Femur (tissue), 1 donor: ENCODE measurements at regions not wholly inside any gene's neighbourhood (a gene's known extent, or its start where the extent isn't known, plus 50 kb on each side); places are given as distances from the start of the nearest gene placed in this dataset.
"Not testable (repeated sequence)": the region's sequence is repeated elsewhere in the genome, so short reads cannot be mapped to it uniquely, and the experiment has no call there.

ENCODE experiments used
- DNase-seq: peaks from one replicate; pipeline ENCODE4 v3.0.0-alpha.2; 2017

DNA sequence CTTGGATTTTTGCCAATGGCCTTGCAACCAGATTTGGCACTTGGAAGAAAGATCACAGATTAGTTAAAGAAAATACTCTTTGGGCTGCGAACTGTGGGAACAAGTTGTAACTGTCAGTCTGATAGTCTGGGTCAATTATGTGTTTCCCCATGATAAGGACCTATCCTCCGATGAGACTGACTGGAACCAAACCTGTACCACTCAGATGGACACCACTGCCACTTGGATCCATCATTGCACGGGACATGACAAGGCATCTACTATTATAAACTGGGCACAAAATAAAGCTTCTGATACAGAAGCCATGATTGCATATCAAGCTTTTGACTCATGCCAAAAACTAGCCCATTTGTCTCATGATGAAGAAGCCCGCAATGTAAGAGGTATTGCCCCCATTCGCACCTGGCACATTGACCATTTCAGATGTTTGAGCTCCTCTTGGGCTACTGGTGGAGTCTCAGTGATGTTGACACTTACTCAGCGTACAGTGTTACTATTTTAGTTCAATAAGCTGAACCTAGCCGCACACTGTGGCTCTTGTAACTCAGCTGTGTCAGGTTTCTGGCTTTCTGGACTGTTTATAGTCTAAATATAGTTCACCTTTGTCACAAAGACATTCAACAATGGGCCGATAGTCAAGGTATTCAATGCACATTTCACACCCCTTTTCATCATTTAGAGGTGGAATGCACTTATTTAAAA lies 179.8 kb upstream of the RBBP8 start:
- DNase-seq, result no peak

GRCh38 chr18:22764005-22764404 lies 169.1 kb upstream of the RBBP8 start:
- not testable (repeated sequence) for DNase-seq

GRCh38 chr18:22765896-22766295 lies 167.2 kb upstream of the RBBP8 start:
- no peak for DNase-seq

DNA sequence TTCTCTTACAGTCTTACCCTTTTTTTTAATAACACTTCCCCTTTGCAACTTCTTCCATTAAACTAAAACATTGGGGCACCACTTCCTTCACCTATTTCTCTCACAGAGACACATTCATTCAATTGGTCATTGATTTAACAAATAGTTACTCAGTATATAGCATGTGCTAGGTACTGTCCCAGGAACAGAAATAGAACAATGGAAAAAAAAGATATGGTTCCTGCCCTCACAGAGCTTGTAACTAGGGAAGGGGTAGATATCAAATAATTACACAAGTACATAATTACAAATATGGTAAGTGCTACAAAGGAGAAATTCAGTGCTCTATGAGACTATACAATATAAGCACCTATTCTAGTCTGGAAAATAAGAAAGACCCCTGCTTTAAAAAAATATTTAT lies 165.5 kb upstream of the RBBP8 start:
- no peak for DNase-seq

DNA sequence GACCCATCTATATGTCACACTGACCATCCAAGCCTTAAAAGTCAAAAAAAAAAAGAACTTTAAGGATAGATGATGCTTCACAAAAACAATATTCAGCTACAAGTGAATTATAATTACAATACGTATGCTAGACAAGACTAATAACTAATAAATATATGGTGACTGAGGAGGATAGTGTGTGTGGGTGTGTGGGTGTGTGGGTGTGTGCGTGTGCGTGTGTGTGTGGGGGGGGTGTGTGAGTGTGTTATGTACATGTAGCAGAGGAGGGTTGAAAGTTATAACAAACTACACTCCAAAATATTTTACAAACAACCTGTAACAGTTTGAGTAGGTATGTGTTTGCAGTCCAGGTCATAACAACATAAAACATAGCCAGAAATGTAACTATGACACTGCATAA lies 159.2 kb upstream of the RBBP8 start:
- no peak for DNase-seq

DNA sequence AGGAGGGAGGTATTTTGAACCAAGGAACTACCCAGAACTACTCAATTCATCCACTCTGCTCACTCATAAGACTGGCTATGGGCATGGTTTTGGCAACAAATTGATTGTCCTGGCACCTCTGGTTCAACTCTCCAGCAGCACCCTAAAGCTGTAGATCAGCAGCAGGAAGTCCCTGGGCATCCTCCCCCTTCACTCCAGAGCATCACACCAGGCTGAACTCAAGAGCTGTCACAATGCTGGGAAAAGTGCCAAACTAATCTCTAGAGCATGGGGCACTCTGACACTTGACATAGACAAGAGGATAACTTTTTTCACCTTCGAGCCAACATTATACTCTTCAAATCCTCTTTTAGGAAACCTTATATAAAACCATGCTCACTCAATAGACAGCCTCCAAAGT lies 154.1 kb upstream of the RBBP8 start:
- no peak for DNase-seq

DNA sequence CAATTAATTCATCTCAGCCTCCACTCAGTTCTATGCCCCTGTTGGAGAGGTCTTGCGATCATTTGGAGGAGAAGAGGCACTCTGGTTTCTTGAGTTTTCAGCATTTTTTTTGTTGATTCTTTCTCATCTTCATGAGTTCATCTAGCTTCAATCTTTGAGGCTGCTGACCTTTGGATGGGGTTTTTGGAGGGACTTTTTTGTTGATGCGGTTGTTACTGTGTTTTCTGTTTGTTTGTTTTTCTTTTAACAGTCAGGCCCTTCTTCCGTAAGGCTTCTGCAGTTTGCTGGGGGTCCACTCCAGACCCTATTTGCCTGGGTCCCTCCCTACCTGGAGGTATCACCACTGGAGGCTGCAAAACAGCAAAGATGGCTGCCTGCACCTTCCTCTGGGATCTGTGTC lies 149.9 kb upstream of the RBBP8 start:
- no peak for DNase-seq

DNA sequence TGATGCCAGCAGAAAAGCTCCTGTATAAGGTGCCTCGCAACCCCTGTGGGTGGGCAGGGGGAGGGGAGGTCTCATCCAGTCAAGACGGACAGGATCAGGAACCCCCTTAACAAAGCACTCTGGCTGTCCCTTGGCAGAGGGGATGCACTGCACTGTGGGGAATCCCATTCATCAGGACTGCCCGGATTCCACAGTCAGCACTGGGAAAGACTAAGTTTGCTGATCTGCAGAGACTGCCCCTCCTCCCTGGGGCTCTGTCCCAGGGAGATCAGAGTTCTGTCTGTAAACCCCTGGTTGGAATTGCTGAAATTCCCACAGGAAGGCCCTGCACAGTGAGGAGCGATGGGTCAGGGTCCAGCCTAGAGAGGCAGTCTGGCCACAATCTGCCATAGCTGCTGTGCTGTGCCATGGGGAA lies 149.5 kb upstream of the RBBP8 start:
- no peak for DNase-seq

DNA sequence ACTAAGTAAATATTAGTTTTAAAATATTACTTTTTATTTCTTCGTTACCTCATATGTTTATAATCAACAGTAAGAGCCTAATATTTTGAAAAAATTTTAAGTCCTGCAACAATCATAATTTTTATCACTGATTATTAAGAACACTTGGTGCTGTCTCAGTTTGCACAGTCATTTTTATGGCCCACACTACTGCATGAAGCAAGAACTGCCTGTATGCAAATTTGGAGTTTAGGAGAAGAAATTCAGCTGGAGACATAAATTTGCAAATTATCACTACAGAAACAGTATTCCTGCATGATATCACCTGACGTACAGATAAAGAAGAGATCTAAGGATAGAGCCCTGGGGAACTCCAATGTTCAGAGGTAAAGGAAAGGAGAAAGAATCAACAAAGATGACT lies 144.1 kb upstream of the RBBP8 start:
- no peak for DNase-seq

DNA sequence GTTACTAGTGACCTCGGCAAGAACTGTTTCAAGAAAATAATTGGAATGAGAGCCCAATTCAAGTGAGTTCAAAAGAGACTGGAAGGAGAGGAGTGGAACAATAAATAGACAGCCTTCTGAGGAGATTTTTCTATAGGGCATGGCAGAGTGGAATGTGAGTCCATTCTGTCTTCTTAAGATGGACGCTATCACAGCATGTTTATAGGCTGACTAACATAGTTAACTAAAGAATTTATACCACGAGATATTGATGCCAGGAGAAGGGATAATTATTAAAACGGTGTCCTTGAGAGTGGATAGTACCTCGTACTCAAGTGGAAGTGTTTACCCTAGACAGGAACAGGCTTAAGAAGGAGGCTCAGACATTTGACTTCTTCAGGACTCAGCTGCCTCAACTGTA lies 143.5 kb upstream of the RBBP8 start:
- DNase-seq, result no peak

DNA sequence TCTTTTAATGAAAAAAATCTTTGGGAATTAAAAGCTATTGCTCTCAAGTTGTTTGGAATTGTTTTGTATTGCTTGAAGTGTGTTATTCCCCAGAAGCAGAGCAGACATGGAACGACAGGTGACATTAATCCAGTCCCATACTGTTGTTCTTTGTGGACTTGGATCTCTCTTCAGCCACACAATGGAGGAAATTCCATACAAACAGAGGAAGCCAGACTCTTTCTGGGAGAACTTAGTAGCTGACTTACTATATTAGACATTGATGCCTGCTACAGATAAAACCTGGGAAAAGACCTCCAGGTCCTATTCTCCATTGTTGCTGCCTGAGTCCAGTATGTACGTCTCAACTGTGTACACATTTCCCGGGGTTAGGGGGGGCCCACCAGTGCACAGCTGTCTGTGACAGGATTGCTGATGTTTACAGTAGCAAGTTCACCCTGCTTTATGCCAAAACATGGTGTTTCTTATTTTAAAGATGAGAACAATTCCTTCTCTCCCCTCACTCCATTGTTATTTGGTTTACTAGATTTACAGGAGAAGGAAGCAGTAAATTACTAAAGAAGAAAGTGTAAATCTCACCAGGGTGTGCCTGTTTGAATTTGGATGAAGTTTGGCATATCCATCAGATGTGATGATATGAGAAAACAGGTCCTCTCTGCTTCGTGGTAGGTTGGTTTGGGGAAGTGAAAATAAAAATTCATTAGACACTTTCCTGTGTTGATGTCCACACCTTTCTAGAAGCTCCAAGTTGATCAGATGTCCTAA lies 142.4 kb upstream of the RBBP8 start:
- DNase-seq, result no peak

DNA sequence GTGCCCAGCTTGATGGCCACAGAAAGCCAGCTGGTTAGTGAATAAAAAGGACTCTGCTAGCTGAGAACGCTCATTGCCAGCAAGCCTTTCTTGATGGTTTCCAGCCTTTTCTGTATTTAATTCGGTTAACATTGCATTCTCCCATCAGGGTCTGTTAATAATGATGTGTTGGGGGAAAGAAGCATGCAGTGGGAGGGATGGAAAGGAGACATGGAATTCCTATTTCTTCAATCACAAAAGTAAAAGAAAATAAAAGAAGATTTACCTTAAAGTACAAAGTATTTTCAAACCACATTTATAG lies 141.9 kb upstream of the RBBP8 start:
- DNase-seq, result no peak

- no peak for DNase-seq
These were observed 137.0 kb upstream of the RBBP8 start for GRCh38 chr18:22796113-22796512.

DNA sequence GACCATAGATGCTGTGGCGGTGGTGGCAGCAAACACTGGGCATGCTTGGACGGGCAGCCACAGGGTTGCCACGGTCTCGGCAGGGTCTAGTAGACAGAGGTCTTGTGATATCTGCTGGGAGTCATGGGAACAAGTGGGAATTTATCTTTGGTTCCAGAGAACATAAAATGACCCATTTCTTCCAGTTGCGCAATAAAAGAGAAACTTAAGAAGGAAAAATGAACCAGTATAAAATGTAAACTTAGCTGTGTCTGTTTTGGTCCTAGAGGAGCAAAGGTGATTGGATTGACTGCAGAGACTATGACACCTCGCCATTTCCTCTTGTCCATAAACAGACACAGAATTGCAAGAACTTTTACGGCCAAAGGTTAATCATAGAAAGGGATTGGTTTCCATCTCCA lies 132.6 kb upstream of the RBBP8 start:
- DNase-seq, result no peak

DNA sequence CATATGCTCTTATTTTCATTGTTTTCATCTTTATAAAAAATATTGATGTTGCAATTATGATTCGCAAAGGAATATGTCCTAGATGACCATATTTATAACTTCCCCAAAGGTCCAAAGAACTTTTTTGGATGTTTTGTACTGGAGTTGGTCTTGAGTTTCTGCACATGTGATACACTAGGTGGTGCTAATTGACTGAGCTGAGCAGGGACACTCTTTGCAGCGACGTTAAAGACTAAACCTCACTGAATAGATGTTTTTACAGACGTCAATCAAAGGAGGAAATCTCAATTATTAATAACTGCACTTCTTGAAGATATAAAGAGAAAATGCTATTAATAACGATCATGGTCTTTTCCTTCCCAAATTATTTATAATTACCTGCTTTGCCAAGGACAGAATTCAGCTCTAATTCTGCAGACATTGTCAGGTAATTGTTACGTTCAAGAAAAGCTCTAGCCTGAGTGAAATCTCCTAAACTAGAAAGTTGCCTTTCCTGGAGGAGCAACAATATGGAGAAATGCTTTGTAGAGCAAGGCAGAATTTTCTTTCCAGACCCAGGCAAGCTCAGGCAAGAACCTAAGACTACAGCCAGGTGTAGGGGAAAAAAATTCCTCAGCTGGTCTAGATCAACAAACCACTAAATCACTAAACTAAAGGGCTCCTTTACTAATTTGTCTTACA lies 119.3 kb upstream of the RBBP8 start:
- DNase-seq, result no peak

DNA sequence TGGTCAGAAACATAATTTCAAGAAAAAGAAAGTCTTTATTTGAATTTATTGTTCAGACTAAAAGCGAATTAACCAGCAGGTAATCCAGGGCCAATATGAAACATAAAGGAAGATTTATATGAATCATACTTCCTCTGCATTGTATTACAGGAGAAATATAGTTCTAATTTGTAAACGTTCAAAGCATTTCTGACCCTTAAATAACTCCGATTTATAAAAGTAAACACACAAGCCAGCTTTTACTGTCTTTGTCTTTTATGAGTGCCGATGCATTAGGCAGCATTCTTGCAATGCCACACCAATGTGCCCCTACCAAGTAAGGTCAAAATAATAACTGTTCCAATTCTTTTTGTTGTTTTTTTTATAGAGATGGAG lies 118.8 kb upstream of the RBBP8 start:
- DNase-seq, result no peak

DNA sequence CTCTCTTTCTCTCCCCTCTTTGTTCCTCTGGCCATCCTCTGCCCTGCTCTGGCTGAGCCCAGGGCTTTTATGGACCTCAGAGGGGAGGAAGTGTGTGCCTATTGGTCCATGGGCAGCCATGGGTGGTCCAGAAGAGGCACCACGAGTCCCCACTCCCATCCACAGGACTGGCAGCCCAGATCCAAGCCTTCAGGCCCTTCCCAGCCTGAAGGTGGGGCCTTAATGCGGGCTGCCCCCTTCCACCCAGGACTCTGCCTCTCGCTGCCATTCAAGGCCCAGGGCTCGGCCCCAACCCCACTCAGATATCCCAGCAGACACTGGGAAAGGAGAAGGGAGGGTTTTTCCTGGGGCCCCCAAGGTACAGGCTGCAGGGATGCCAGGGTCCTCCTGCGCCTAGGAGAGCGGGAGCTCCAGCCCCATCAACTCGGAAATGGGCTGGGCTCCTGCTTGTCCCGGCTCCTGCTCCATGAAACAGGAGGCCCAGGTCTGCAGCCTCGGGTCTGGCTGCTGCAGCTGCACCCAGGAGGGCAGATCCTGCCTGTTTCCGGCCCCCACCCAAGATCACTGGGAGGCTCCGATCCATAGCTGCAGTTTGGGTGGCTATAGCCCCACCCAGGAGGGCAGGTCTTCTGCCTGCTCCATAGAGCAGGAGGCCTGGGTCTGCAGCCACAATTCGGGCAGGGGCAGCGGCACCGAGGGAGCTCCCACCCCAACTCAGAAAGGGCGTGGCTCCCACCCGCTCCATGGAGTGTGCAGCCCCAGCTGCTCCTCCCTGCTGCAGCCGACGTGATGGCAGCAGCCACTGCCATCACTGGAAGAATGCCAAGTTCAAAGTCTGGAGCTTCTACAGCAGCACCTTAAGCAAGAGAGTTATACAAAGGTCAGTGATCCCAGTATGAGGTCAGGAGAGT lies 116.6 kb upstream of the RBBP8 start:
- DNase-seq, result no peak

- DNase-seq, result no peak
These were observed 115.3 kb upstream of the RBBP8 start for GRCh38 chr18:22817844-22818243.

GRCh38 chr18:22822024-22822423 lies 111.1 kb upstream of the RBBP8 start:
- DNase-seq, result no peak

DNA sequence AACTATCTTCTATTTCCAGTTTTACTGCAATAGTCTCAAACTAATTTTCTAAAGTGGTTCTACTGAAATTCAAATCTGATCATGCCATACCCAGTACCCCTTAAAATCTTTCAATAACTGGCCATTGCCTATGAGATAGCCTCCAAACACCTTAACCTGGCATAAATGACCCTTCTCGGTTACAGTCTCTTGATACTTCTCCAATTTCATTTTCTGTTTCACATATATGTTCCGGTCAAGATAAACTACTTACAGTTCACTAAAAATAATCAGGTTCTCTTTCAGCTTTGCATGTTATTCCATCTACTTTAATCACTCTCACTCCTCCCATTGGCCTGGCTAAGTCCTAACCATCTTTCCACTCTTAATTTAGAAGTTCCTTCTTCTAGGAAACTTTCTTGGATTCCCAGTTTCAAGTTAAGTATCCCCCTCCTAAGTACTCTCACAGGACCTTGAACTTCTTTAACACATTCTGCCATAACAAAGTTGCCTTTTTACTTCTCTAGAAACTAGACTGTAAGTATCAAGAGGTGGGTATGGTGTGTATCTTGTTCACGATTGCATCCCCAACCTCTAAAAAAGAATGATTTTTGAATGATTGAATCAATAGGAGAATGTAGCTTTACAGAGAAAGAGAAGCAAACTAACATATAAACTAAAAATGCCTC lies 110.2 kb upstream of the RBBP8 start:
- DNase-seq, result no peak

DNA sequence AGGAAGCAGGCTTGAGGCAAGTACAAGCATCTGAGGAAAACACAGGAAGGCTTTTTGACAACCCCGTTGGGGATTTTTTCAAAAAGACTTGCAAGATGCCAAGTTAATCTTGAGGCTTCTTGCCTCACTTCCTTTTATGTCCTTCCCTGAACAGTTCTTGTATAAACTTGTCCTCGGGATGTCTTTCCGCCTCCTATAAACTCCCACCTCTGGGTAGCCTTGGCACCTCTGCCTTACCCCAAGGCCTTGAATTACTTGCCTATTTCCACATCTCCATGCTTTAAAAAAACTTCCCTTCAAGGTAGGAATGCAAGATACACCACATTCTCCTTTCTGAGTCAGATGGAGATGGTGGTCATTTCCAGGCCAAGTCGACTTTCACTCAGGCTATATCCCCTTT lies 106.4 kb upstream of the RBBP8 start:
- no peak for DNase-seq

DNA sequence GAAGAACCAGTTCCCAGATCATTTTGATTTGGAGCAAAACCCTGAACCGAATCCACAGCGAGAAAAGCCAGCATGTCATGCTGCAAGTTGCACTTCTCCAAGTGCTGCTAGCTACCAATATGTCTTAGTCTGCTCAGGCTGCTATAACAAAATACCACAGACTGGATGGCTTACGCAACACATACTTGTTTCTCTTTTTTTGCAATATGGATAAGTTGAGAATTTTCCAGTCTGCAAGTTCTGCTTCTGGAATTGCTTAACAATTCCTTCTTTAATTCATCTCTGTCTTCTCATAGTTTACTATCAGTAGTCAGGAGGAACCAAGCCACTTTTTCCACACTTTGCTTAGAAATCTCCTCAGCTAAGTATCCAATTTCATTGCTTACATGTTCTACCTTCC lies 105.9 kb upstream of the RBBP8 start:
- no peak for DNase-seq

GRCh38 chr18:22827741-22828140 lies 105.4 kb upstream of the RBBP8 start:
- no peak for DNase-seq
